GM21381 (cell line): ENCODE measurements at regions not wholly inside any gene's neighbourhood (a gene's known extent, or its start where the extent isn't known, plus 50 kb on each side); places are given as distances from the start of the nearest gene placed in this dataset.
"Not testable (repeated sequence)": the region's sequence is repeated elsewhere in the genome, so short reads cannot be mapped to it uniquely, and the experiment has no call there.

Experiments
- ATAC-seq: cut with Tn5 transposase; IDR thresholded peaks from one replicate; pipeline ENCODE4 v1.9.1; 2021; ENCODE audit warnings: mild to moderate bottlenecking, moderate library complexity; ENCODE audit not compliant: unreplicated experiment

GRCh38 chr5:36778336-36778735, 98.2 kb upstream of the NIPBL start:
- ATAC-seq: no peak

- ATAC-seq: not testable (repeated sequence)
Observed at GRCh38 chr5:36782612-36783011, 94.0 kb upstream of the NIPBL start.

GRCh38 chr5:36786448-36787012, 90.0 kb upstream of the NIPBL start:
- no peak for ATAC-seq

- no peak for ATAC-seq
Observed at GRCh38 chr5:36787365-36788093, 89.0 kb upstream of the NIPBL start.

GRCh38 chr5:36790847-36791246, 85.7 kb upstream of the NIPBL start:
- no peak for ATAC-seq

GRCh38 chr5:36792560-36793180, 83.9 kb upstream of the NIPBL start:
- no peak for ATAC-seq

- ATAC-seq: no peak
Observed at GRCh38 chr5:36795366-36795765, 81.2 kb upstream of the NIPBL start.

GRCh38 chr5:36796155-36796554, 80.4 kb upstream of the NIPBL start:
- no peak for ATAC-seq

- ATAC-seq: no peak
Observed at GRCh38 chr5:36801523-36801922, 75.0 kb upstream of the NIPBL start.

GRCh38 chr5:36802187-36802586, 74.4 kb upstream of the NIPBL start:
- ATAC-seq: no peak

GRCh38 chr5:36813249-36813648, 63.3 kb upstream of the NIPBL start:
- not testable (repeated sequence) for ATAC-seq

- ATAC-seq: no peak
Observed at GRCh38 chr5:36815871-36816270, 60.7 kb upstream of the NIPBL start.

GRCh38 chr5:36820900-36821299, 55.7 kb upstream of the NIPBL start:
- ATAC-seq: no peak

GRCh38 chr5:36826694-36827093, 49.9 kb upstream of the NIPBL start:
- ATAC-seq: no peak
